Dendritic cell treated with granulocyte-macrophage colony-stimulating factor and Interleukin-4, amounts not matched to agents 40 ng/mL and 50 ng/mL, for 4 days (primary cell): ENCODE measurements at regions not wholly inside any gene's neighbourhood (a gene's known extent, or its start where the extent isn't known, plus 50 kb on each side); places are given as distances from the start of the nearest gene placed in this dataset.
"Not testable (repeated sequence)": the region's sequence is repeated elsewhere in the genome, so short reads cannot be mapped to it uniquely, and the experiment has no call there.

Source experiments
- H3K27ac Mint-ChIP-seq: one replicate; pipeline ENCODE4 v1.8.0; 2022; ENCODE audit warnings: mild to moderate bottlenecking, mixed read lengths
- H3K27me3 Mint-ChIP-seq: one replicate; pipeline ENCODE4 v1.8.0; 2022; ENCODE audit warnings: mild to moderate bottlenecking, mixed read lengths
- H3K36me3 Mint-ChIP-seq: one replicate; pipeline ENCODE4 v1.8.0; 2022; ENCODE audit warnings: low read depth, mixed read lengths
- H3K4me1 Mint-ChIP-seq: one replicate; pipeline ENCODE4 v1.8.0; 2022; ENCODE audit warnings: low read depth, mixed read lengths
- H3K4me3 Mint-ChIP-seq: one replicate; pipeline ENCODE4 v1.8.0; 2022; ENCODE audit warnings: mild to moderate bottlenecking, moderate library complexity, mixed read lengths
- H3K9me3 Mint-ChIP-seq: one replicate; pipeline ENCODE4 v1.8.0; 2022; ENCODE audit warnings: mixed read lengths
- intact Hi-C: fragments of 100-400 bp; cut with micrococcal nuclease; formaldehyde crosslinking; loops from one replicate; pipeline ENCODE4 v1.15.0; 2022

DNA sequence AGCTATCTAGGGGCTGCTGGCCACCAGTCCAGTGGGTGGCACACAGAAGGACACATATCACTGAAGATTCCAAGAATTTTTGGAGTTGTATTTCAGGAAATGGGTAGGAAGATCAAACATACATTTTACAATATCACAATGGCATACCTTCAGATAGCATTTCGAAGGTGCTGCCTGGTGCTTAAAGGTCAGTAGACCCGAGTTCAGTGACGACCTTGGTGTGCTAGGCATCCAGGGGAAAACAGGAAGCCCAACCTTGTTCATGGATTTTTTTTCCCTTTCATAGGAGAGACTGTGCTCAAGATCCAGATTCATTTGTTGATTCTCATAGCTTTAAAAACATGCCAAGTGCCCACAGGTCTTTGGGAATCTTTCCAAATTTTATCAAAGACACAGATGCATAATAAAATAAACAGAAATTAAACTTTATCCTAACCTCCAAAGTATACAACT lies 51.0 kb upstream of the RCBTB2 start:
- no peak overlapping the region for H3K4me3 Mint-ChIP-seq
- no peaks in the 10 kb centered on the region for H3K9me3 Mint-ChIP-seq
- H3K27me3 Mint-ChIP-seq = no peaks in the 10 kb centered on the region
- H3K4me1 Mint-ChIP-seq = peaks cover 49% of the 10 kb centered on the region
- intact Hi-C loops = loop anchor here (10.0 kb wide), 2 partner anchors 339 to 459 kb away; no protein-coding TSS in a partner anchor
- peak overlapping the region; percentile 94 for H3K27ac Mint-ChIP-seq
- H3K36me3 Mint-ChIP-seq = no peaks in the 10 kb centered on the region

DNA sequence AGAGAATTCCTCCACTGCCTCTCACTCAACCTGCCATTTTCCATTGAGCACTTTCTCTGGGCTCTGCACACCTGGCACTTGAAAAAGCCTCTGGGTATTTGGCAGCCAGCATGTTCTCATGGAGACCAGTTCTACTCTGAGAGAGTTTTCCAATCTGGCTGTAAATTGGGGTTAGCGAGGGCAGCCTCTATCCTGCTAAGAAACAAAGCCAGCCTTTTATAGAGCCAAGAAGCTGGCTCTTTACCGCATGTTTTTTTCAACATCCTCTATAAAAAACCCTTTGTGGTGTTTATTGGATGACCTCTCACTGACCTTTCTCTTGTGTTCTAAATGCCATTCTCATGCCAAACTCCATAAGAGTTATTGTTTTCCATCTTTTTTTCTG lies 52.6 kb upstream of the RCBTB2 start:
- intact Hi-C loops = loop anchor here (10.0 kb wide), 2 partner anchors 341 to 461 kb away; no protein-coding TSS in a partner anchor
- no peaks in the 10 kb centered on the region for H3K27me3 Mint-ChIP-seq
- H3K9me3 Mint-ChIP-seq = no peaks in the 10 kb centered on the region
- H3K4me1 Mint-ChIP-seq = peaks cover 39% of the 10 kb centered on the region
- no peaks in the 10 kb centered on the region for H3K36me3 Mint-ChIP-seq
- no peak overlapping the region for H3K27ac Mint-ChIP-seq
- no peak overlapping the region for H3K4me3 Mint-ChIP-seq

DNA sequence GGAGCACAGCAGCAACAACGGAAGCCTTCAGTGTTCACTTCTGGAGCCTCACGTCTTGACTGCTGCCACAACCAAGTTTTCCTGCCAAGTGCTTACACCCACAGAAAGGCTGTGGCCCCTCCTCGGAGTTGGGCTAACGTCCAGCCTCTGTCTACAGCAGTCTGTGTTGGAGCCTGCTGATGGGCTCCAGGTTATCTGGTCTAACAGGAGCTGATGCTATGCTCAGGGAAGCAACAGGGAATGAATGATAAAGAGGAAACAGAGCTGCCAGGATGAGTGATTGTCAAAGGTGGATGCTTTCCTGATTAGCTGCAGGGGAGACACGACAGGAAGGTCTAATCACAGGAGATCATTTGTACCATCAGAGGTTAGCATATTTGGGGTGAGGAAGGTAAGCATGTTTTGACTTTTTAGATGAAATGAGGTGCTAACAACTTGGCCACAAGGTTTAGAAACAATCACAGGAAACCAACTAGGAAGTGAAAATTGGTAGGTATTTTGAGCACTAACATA lies 53.8 kb upstream of the RCBTB2 start:
- Mint-ChIP-seq H3K27me3 (no peaks in the 10 kb centered on the region), H3K27ac (no peak overlapping the region), H3K4me1 (peaks cover 28% of the 10 kb centered on the region), H3K9me3 (no peaks in the 10 kb centered on the region), H3K36me3 (no peaks in the 10 kb centered on the region), H3K4me3 (no peak overlapping the region)
- intact Hi-C loops = loop anchor here (10.0 kb wide), 2 partner anchors 342 to 462 kb away; no protein-coding TSS in a partner anchor

DNA sequence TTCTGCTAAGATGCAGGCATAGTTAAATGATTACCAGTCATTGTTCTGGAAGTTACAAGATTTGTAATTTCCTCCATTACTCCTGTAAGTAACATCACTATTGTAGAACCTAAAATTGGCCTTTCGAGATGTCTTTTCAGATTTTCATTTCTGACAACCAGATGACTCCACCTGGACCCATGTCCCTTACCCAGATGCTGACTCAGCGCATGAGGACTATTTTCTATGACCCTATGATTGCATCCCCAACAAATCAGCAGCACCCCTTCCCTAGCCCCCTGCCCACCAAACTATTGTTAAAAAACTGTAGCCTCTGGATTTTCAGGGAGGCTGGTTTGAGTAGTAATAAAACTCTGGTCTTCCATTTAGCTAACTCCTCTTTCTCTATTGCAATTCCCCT lies 55.2 kb upstream of the RCBTB2 start:
- no peaks in the 10 kb centered on the region for H3K36me3 Mint-ChIP-seq
- no peak overlapping the region for H3K27ac Mint-ChIP-seq
- peaks cover 27% of the 10 kb centered on the region for H3K4me1 Mint-ChIP-seq
- H3K9me3 Mint-ChIP-seq = no peaks in the 10 kb centered on the region
- H3K4me3 Mint-ChIP-seq = no peak overlapping the region
- H3K27me3 Mint-ChIP-seq = no peaks in the 10 kb centered on the region
- intact Hi-C loops = loop anchor here (10.0 kb wide), 2 partner anchors 343 to 463 kb away; no protein-coding TSS in a partner anchor

DNA sequence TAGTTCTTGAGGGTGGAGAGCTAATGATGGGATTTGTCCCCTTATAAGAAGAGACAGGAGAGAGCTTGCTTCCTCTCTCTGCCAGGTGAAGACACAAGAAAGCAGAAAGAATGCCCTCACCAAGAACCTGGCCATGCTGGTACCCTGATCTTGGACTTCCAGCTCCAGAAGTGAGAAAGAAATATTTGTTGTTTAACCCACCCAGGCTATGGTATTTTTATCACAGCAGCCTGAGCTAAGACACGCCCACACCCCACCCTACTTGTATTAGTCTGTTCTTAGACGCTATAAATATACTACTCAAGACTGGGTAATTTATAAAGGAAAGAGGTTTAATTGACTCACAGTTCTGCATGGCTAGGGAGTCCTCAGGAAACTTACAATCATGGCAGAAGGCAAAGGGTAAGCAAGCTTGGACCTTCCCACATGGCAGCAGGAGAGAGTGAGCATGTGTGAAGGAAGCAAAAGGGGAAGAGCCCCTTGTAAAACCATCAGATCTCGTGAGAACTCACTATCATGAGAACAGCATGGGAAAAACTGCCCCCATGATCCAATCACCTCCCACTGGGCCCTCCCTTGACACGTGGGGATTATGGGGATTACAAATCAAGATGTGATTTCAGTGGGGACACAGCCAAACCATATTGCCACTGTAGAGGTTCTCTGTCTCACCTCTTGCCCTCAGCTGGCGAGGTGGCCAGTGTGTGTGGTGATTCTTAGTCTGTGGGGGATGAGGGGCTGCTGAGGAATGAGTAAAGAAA lies 57.4 kb upstream of the RCBTB2 start:
- H3K36me3 Mint-ChIP-seq = no peaks in the 10 kb centered on the region
- H3K27ac Mint-ChIP-seq = no peak overlapping the region
- H3K27me3 Mint-ChIP-seq = no peaks in the 10 kb centered on the region
- H3K4me3 Mint-ChIP-seq = no peak overlapping the region
- H3K9me3 Mint-ChIP-seq = no peaks in the 10 kb centered on the region
- intact Hi-C loops = no loop called here
- H3K4me1 Mint-ChIP-seq = peaks cover 31% of the 10 kb centered on the region

DNA sequence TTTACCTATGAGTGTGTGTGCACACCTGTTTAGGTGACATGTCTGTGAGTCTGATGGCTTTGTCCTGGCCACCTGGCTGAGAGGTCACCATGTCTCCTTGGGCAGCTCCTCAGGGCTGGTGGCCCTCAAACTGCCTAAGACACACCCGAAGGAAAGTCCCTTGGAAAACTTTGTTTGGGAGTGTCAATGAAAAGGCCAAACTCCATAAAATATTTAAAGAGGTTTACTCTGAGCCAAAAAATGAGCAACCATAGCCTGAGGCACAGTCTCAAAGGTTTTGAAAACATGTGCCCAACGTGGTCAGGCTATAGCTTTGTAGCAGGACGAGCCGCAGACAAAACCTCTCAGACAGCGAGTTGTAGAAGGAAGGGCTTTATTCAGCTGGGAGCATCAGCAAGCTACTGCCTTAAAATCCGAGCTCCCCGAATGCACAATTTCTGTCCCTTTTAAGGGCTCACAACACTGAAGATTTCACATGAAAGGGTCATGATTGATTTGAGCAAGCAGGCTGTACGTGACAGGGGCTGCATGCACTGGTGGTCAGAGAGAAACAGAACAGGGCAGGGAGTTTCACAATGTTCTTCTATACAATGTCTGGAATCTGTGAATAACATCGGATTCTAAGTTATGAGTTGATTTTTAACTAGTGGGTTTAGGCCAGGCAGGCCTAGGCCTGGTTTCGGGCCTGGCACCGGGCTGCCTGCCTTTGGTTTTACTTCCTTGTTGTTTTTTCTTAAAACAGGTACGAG lies 58.4 kb upstream of the RCBTB2 start:
- H3K9me3 Mint-ChIP-seq, H3K27me3 Mint-ChIP-seq, H3K4me3 Mint-ChIP-seq, H3K36me3 Mint-ChIP-seq, H3K27ac Mint-ChIP-seq, intact Hi-C loops: not testable (repeated sequence)
- peaks cover 21% of the 10 kb centered on the region for H3K4me1 Mint-ChIP-seq

DNA sequence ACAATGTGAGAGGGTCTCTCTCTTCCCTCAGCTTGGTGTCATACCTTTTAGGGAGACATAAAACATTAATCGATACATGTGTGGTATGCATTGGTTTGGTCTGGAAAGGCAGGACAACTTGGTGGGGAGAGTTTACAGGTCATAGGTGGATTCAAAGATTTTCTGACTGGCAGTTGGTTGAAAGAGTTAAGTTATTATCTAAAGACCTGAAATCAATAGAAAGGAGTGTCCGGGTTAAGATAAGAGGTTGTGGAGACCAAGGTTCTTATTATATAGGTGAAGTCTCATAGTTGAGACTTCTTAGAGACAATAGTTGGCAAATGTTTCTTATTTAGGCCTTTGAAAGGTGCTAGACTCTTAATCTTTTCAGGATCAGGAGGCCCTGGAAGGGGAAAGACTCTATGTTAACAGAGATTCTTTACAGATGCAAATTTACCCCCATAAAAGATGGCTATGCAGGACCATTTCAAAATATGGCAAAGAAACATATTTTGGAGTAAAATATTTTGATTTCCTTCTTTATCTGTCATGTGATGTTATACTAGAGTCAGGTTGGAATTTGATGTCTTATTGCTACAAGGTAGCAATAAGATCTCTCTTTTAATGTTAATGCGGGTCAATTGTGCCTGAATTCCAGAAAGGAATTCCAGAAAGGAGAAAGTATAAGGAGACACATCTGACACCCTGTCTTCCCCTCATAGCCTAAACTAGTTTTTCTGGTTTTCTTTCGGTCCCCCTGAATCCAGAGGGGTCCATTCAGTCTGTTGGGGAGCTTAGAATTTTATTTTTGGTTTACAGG lies 59.2 kb upstream of the RCBTB2 start:
- Mint-ChIP-seq H3K4me1 (peaks cover 14% of the 10 kb centered on the region), H3K36me3 (no peaks in the 10 kb centered on the region), H3K27me3 (no peaks in the 10 kb centered on the region), H3K4me3 (no peak overlapping the region), H3K9me3 (no peaks in the 10 kb centered on the region), H3K27ac (no peak overlapping the region)
- intact Hi-C loops = no loop called here

DNA sequence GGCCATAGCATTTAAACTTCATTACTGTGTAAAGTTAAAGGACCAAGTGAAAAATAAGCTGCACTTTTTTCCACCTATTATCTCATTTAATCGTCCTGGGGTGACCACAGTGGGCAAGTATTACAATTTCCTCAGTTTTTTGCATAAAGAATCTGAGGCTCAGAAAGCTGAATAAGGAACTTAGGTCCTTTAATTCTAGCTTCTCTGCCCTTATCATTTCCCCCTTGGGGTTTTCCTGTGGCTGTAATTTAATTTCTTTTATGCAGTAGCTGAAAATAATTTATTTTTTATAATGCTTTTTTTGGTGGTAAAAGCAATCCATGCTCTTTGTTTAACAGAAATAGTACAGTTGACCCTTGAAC lies 59.8 kb upstream of the RCBTB2 start:
- Mint-ChIP-seq H3K36me3 (no peaks in the 10 kb centered on the region), H3K27ac (no peak overlapping the region), H3K9me3 (no peaks in the 10 kb centered on the region), H3K27me3 (no peaks in the 10 kb centered on the region), H3K4me1 (peaks cover 13% of the 10 kb centered on the region), H3K4me3 (no peak overlapping the region)
- intact Hi-C loops = no loop called here

DNA sequence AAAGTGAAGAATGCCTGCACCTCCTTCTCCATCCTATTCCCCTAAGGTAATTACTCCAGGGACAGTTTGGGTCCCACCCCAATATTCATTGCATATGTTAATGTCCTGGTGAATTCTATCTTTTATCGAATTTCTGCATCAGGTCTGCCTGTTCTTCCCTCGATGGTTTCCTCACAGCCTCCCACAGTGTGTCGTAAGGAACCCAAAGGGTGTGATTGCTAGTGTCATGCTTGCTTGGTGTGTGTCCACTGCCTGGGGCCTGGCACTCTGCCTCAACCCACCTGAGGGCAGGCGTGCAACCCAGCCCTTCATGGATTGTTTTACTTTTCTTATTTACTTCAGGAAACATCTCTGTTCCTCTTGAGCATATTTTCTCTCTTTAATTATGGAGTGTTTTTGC lies 60.2 kb upstream of the CYSLTR2 start:
- H3K27me3 Mint-ChIP-seq = no peaks in the 10 kb centered on the region
- peaks cover 13% of the 10 kb centered on the region for H3K4me1 Mint-ChIP-seq
- H3K9me3 Mint-ChIP-seq = no peaks in the 10 kb centered on the region
- no peaks in the 10 kb centered on the region for H3K36me3 Mint-ChIP-seq
- intact Hi-C loops = no loop called here
- H3K4me3 Mint-ChIP-seq = no peak overlapping the region
- H3K27ac Mint-ChIP-seq = peak overlapping the region; percentile 53

DNA sequence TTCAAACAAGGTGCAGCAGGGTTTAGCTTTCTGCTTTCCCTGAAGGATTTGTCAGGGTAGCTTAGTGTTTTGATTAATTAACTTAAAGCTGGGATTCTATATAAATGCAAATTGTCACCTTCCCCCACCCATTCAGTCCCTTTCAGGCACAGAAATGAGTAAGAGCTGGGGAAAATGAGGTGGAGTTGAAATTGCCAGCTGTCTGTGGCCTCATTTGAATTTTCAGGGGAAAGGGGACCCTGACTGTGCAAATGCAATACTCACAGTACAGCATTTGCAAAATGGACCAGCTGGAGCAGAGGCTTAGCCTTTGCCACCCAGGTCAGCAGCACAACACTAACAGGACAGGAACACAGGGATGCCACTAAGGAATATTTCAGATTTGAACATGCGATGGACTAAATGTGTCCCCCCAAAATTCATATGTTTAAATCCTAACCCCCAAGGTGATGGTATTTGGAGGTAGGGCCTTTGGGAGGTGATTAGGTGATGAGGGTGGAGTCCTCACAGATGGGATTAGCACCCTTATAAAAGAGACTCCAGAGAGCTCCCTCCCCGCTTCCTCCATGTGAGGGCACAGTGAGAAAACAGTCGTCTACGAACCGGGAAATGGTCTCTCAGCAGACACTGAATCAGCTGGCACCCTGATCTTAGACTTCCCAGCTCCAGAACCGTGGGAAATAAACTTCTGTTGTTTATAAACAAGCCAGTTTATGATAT lies 59.5 kb upstream of the CYSLTR2 start:
- no peak overlapping the region for H3K27ac Mint-ChIP-seq
- no peak overlapping the region for H3K4me3 Mint-ChIP-seq
- H3K36me3 Mint-ChIP-seq = no peaks in the 10 kb centered on the region
- H3K27me3 Mint-ChIP-seq = no peaks in the 10 kb centered on the region
- peaks cover 13% of the 10 kb centered on the region for H3K4me1 Mint-ChIP-seq
- H3K9me3 Mint-ChIP-seq = no peaks in the 10 kb centered on the region
- intact Hi-C loops = no loop called here

DNA sequence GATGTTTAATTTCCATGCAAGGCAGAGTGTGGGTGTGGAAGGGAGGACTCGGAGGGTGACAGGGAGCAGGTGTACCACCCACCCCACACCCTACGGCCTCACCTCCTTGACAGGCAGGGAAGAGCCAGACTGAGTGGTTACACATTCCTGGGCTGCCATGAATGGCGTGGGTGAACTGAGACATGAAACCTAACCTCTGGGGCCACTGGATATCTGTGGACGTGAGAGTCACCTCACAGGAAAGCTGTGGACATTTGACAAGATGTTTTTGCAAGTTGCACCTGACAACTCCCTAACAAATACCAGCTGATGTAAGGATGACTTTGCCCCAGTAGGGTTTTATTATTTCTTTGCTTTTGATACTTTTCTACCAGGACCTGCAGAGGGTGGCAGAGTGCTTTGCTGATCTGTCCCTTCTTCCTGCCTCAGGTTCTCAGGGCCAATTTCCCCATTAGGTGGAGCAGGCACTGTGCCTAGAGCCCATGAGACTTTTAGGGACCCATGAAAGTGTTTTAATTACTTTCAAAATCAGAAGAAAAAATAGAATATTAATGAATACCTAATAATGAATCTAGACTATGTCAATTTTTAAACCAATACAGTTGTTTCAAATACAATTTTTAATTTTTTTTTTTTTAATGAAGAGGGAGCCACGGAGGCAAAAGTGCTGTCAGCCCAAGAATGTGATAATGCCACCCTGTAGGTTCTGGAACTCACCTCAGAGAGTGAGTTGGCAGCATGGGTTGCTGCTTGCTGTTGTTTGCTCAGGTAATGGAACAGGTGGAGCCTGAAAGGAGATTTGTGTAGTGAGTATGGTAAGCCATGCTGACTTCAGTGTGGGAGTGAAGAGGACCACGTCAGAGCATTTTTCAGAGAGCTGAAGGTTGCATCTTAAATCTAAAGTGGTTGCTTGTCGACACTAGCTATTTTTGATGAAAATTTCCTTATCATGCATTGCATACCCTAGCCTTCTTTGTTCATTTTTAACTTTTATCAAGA lies 58.0 kb upstream of the CYSLTR2 start:
- H3K27ac Mint-ChIP-seq = no peak overlapping the region
- intact Hi-C loops = loop anchor here (1.0 to 5.0 kb wide), 3 partner anchors 92 to 174 kb away; no protein-coding TSS in a partner anchor

More for the DNA sequence above, 58.0 kb upstream of the CYSLTR2 start:
- Mint-ChIP-seq H3K4me3 (no peak overlapping the region), H3K4me1 (peaks cover 13% of the 10 kb centered on the region), H3K9me3 (no peaks in the 10 kb centered on the region), H3K27me3 (no peaks in the 10 kb centered on the region), H3K36me3 (no peaks in the 10 kb centered on the region)
